Body of pancreas (tissue), 4 donors: ENCODE measurements at regions not wholly inside any gene's neighbourhood (a gene's known extent, or its start where the extent isn't known, plus 50 kb on each side); places are given as distances from the start of the nearest gene placed in this dataset.
"Not testable (repeated sequence)": the region's sequence is repeated elsewhere in the genome, so short reads cannot be mapped to it uniquely, and the experiment has no call there.

Source experiments
- CTCF ChIP-seq, 7 experiments: fragments of 450-650 bp in 4 of 7; fragments of 200-600 bp in 3 of 7; sonication (generic) in 3 of 7; IDR thresholded peaks; one replicate each; pipeline ENCODE4 v1.5.1; 2016 to 2019; ENCODE audit warnings: antibody characterized with exemption in 7 of 7
- POLR2A ChIP-seq, 3 donors: fragments of 450-650 bp; IDR thresholded peaks; one replicate each; pipeline ENCODE4 v1.6.1; 2016; ENCODE audit warnings: antibody characterized with exemption in 3 of 3, mild to moderate bottlenecking in 2 of 3

GRCh38 chr6:49097664-49098063 lies 365.4 kb downstream of the MMUT start:
- not testable (repeated sequence) for TF ChIP-seq CTCF, POLR2A (IDR thresholded peaks at IDR 0.05)
